Endothelial cell of umbilical vein (primary cell): ENCODE measurements at regions not wholly inside any gene's neighbourhood (a gene's known extent, or its start where the extent isn't known, plus 50 kb on each side); places are given as distances from the start of the nearest gene placed in this dataset.

Source experiments
- BruUV-seq: library from RNA; stranded (reverse); fragments of 400-500 nt; replicated peaks from 2 replicates; lab custom pipeline; 2021; lab: Mats Ljungman, UMichigan
- CTCF ChIA-PET: fragments of 300-600, 350-600 bp; sonication (Branson Sonifier 250); formaldehyde crosslinking; loops from one replicate; lab custom pipeline; 2021; ENCODE audit warnings: antibody characterized with exemption, inconsistent platforms; lab: Charles Lee
- POLR2A ChIA-PET: fragments of 300-600, 350-600 bp; sonication (Branson Sonifier 250); formaldehyde crosslinking; loops from one replicate; lab custom pipeline; 2021; ENCODE audit warnings: antibody characterized with exemption, inconsistent platforms; lab: Charles Lee
- DNase-seq: peaks from one replicate; pipeline ENCODE4 v3.0.0-alpha.2; 2011; ENCODE audit warnings: low read depth, low spot score
- FAIRE-seq: peaks from 2 replicates; lab custom pipeline; 2011; peaks lifted over from hg19 to GRCh38; lab: Jason Lieb, UNC
- H2AFZ ChIP-seq: 2 replicates; pipeline ENCODE4 v1.6.0; 2012; ENCODE audit warnings: low read depth, low read length, control low read depth, inconsistent platforms
- H3K27ac ChIP-seq: 2 replicates; pipeline ENCODE4 v1.5.1; 2011; ENCODE audit warnings: low read depth, mild to moderate bottlenecking, control low read depth, low read length, moderate library complexity; ENCODE audit not compliant: insufficient read depth
- H3K27me3 ChIP-seq, 2 experiments: 2 replicates each; pipeline versions ENCODE4 v1.6.0 to v1.6.1; 2011; ENCODE audit warnings: low read length in 2 of 2, mixed read lengths in 1 of 2; ENCODE audit not compliant: control insufficient read depth in 2 of 2, insufficient read depth in 2 of 2
- H3K36me3 ChIP-seq, 2 experiments: 2 replicates in 1 of 2; 3 replicates in 1 of 2; pipeline ENCODE4 v1.5.1; 2011; ENCODE audit warnings: low read length in 2 of 2, mild to moderate bottlenecking in 1 of 2, moderate library complexity in 1 of 2; ENCODE audit not compliant: control insufficient read depth in 2 of 2, insufficient read depth in 2 of 2; ENCODE audit errors: extremely low read depth in 1 of 2
- H3K4me1 ChIP-seq: 3 replicates; pipeline ENCODE4 v1.5.1; 2011; ENCODE audit warnings: mild to moderate bottlenecking, low read length; ENCODE audit not compliant: control insufficient read depth, insufficient read depth; ENCODE audit errors: extremely low read depth
- H3K4me2 ChIP-seq: 2 replicates; pipeline ENCODE4 v1.6.1; 2011; ENCODE audit warnings: low read length, control low read depth, mixed read lengths; ENCODE audit not compliant: insufficient read depth
- H3K4me3 ChIP-seq, 3 experiments: fragments of 200-600 bp in 1 of 3; sonication (generic), shearing (Covaris generic) in 1 of 3; replicated peaks in 1 of 3; 2 replicates each; pipeline ENCODE4 v1.5.1; 2011 to 2016; ENCODE audit warnings: control low read depth in 3 of 3, low read length in 3 of 3, mild to moderate bottlenecking in 2 of 3, inconsistent platforms in 1 of 3, low read depth in 1 of 3, moderate library complexity in 1 of 3; ENCODE audit not compliant: insufficient read depth in 1 of 3
- H3K79me2 ChIP-seq: 2 replicates; pipeline ENCODE4 v1.6.0; 2012; ENCODE audit warnings: low read length, inconsistent platforms; ENCODE audit not compliant: control insufficient read depth, insufficient read depth
- H3K9ac ChIP-seq: replicated peaks from 2 replicates; pipeline ENCODE3; 2011; ENCODE audit warnings: low read length, control low read depth; ENCODE audit not compliant: insufficient read depth; ENCODE audit errors: extremely low read depth
- H3K9me1 ChIP-seq: replicated peaks from 3 replicates; pipeline ENCODE4 v1.6.0; 2011; ENCODE audit warnings: mild to moderate bottlenecking, low read length; ENCODE audit not compliant: control insufficient read depth, insufficient read depth; ENCODE audit errors: extremely low read depth
- H3K9me3 ChIP-seq: replicated peaks from 2 replicates; pipeline ENCODE4 v1.5.1; 2012; ENCODE audit warnings: low read length, inconsistent platforms; ENCODE audit not compliant: control insufficient read depth, insufficient read depth
- H4K20me1 ChIP-seq: replicated peaks from 2 replicates; pipeline ENCODE3; 2011; ENCODE audit warnings: mild to moderate bottlenecking, low read length; ENCODE audit not compliant: control insufficient read depth, insufficient read depth; ENCODE audit errors: extremely low read depth
- CTCF ChIP-seq, 2 donors: IDR thresholded peaks; 1 replicate in 1 of 2; 2 replicates in 1 of 2; pipeline ENCODE4 v1.5.1; 2011; ENCODE audit warnings: low read length in 2 of 2, mild to moderate bottlenecking in 2 of 2, moderate library complexity in 2 of 2, control low read depth in 1 of 2, inconsistent platforms in 1 of 2, low read depth in 1 of 2; ENCODE audit not compliant: insufficient read depth in 1 of 2; ENCODE audit errors: extremely low read depth in 1 of 2
- EZH2 ChIP-seq: IDR thresholded peaks from 2 replicates; pipeline ENCODE4 v1.6.1; 2012; ENCODE audit warnings: borderline replicate concordance, low read depth, mild to moderate bottlenecking, moderate library complexity, low read length, inconsistent platforms; ENCODE audit not compliant: severe bottlenecking
- FOS ChIP-seq: IDR thresholded peaks from 2 replicates; pipeline ENCODE4 v1.6.1; 2011; ENCODE audit warnings: mild to moderate bottlenecking, low read length, moderate library complexity, borderline replicate concordance; ENCODE audit not compliant: insufficient read depth
- GATA2 ChIP-seq: IDR thresholded peaks from 2 replicates; pipeline ENCODE4 v1.7.0; 2011; ENCODE audit warnings: low read depth, mild to moderate bottlenecking, moderate library complexity, mixed read lengths, low read length; ENCODE audit not compliant: insufficient read length, insufficient read depth
- JUN ChIP-seq: IDR thresholded peaks from 2 replicates; pipeline ENCODE4 v1.6.1; 2011; ENCODE audit warnings: borderline replicate concordance, low read depth; ENCODE audit not compliant: insufficient read length, insufficient read depth
- MYC ChIP-seq: IDR thresholded peaks from one replicate; pipeline ENCODE4 v1.6.1; 2011; ENCODE audit warnings: mild to moderate bottlenecking, low read depth, low read length
- POLR2A ChIP-seq: IDR thresholded peaks from 2 replicates; pipeline ENCODE4 v1.6.1; 2012; ENCODE audit warnings: low read depth, mild to moderate bottlenecking, control low read depth, low read length
- POLR2AphosphoS5 ChIP-seq: IDR thresholded peaks from 2 replicates; pipeline ENCODE4 v1.6.1; 2012; ENCODE audit warnings: low read depth, mild to moderate bottlenecking, control low read depth, low read length, moderate library complexity; ENCODE audit not compliant: insufficient read depth
- dilution Hi-C: fragments of 300-500 bp; cut with MboI; formaldehyde crosslinking; loops from one replicate; pipeline ENCODE4 v1.15.0; 2019; ENCODE audit warnings: low sequenced_read_pairs; ENCODE audit not compliant: extremely low pct_ligation_motif_present
- intact Hi-C: fragments of 100-400 bp; cut with micrococcal nuclease; formaldehyde crosslinking; loops from one replicate; pipeline ENCODE4 v1.10.0; 2022
- TF ChIP-seq, protein P1 (sequence below): IDR thresholded peaks from 2 replicates; pipeline ENCODE4 v1.6.1; 2011; ENCODE audit not compliant: insufficient read depth, insufficient read length

DNA sequence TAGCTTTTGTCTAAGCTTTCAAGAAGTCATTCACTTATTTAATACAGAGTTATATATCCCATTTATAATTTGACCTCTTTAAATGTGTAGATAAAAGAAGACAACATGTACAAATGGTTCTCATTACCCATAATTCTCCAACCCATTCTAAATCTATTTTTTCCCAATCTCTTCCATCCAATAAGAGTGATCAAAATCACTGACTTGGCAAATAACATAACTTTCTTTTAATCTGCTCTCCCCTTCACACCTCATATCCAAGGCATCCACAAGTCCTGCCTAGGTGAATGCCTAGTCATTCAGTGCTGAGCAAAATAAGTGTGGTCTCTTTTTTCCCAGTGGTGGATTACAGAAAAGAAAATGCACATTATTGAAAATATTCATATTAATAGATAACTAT, 1231.1 kb downstream of the CDH11 start:
- FAIRE-seq = no peak
- POLR2A ChIA-PET = no interaction called here
- Histone ChIP-seq H3K4me3 (no peak overlapping the region), H2AFZ (no peak overlapping the region), H3K27ac (no peak overlapping the region), H3K9me1 (no peaks in the 10 kb centered on the region), H3K9me3 (no peaks in the 10 kb centered on the region), H3K4me1 (no peaks in the 10 kb centered on the region), H4K20me1 (no peaks in the 10 kb centered on the region), H3K36me3 (no peaks in the 10 kb centered on the region), H3K9ac (no peak overlapping the region), H3K79me2 (no peaks in the 10 kb centered on the region), H3K4me2 (no peak overlapping the region), H3K27me3 (no peaks in the 10 kb centered on the region)
- dilution Hi-C loops (no loop called here), intact Hi-C loops (no loop called here)
- CTCF ChIA-PET = interaction anchor here (0.6 kb wide), 1 partner anchor 156 kb away, joined by 3 read pairs; no protein-coding TSS in a partner anchor
- TF ChIP-seq POLR2A (no peak), GATA2 (no peak), JUN (no peak), FOS (no peak)
- no peak for DNase-seq
- no TSS peak for BruUV-seq

DNA sequence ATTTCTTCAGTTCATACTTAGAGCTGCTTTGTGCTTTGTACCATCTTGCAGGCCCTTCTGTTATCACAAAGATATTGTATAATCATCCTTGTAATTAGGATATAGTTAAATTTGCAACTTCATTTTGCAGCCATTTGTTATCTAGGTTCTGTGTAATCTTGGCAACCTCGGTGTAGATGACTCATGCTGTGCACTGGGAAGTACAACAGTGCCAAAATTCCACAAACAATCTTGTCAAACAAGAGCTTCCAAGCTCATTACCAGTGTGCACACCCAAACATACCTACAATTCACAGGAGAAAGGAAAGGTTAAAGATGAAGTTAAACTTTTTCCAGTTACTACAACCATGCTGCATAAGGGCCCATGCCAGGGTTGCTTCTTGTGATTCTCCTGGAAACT, 1231.8 kb downstream of the CDH11 start:
- no peaks in the 10 kb centered on the region for H3K4me1 ChIP-seq
- no peak overlapping the region for H3K9ac ChIP-seq
- FAIRE-seq = no peak
- dilution Hi-C loops (no loop called here), intact Hi-C loops (no loop called here)
- no peak overlapping the region for H3K27ac ChIP-seq
- H3K27me3 ChIP-seq = no peaks in the 10 kb centered on the region
- peak; percentile 6 for DNase-seq
- ChIA-PET POLR2A (no interaction called here), CTCF (no interaction called here)
- no peak overlapping the region for H3K4me2 ChIP-seq
- H3K36me3 ChIP-seq = no peaks in the 10 kb centered on the region
- H2AFZ ChIP-seq = no peak overlapping the region
- no peaks in the 10 kb centered on the region for H3K9me1 ChIP-seq
- no peaks in the 10 kb centered on the region for H3K79me2 ChIP-seq
- BruUV-seq = no TSS peak
- H3K9me3 ChIP-seq = no peaks in the 10 kb centered on the region
- no peak for TF ChIP-seq GATA2
- TF ChIP-seq JUN = no peak
- TF ChIP-seq POLR2AphosphoS5 = no peak
- no peak for TF ChIP-seq EZH2
- TF ChIP-seq POLR2A = no peak
- TF ChIP-seq, protein P1, sequence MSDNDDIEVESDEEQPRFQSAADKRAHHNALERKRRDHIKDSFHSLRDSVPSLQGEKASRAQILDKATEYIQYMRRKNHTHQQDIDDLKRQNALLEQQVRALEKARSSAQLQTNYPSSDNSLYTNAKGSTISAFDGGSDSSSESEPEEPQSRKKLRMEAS = no peak
- TF ChIP-seq CTCF (IDR thresholded peaks at IDR 0.05; ENCODE audit: extremely low read depth in 1 of 2, insufficient read depth in 1 of 2, low read depth in 1 of 2, low read length in 2 of 2) = no peak
- TF ChIP-seq MYC = no peak
- no peak for TF ChIP-seq FOS
- no peaks in the 10 kb centered on the region for H4K20me1 ChIP-seq
- H3K4me3 ChIP-seq = no peak overlapping the region
